Natural killer cell (primary cell): ENCODE measurements at regions not wholly inside any gene's neighbourhood (a gene's known extent, or its start where the extent isn't known, plus 50 kb on each side); places are given as distances from the start of the nearest gene placed in this dataset.
"Not testable (repeated sequence)": the region's sequence is repeated elsewhere in the genome, so short reads cannot be mapped to it uniquely, and the experiment has no call there.

Experiments
- ATAC-seq, 3 donors: fragments of 150-1000 bp in 2 of 3; fragments of 200-7000 bp in 1 of 3; cut with Tn5 transposase; 1 replicate in 1 of 3; 2 replicates in 2 of 3; pipeline ENCODE4 v1.10.0; 2021; ENCODE audit warnings: mild to moderate bottlenecking in 2 of 3, moderate library complexity in 2 of 3
- DNase-seq, 2 donors: peaks; one replicate each; pipeline versions ENCODE4 v3.0.0 to v3.0.0-alpha.2; 2013 to 2021; ENCODE audit warnings: mixed read lengths in 1 of 2
- H3K27ac ChIP-seq: one replicate; pipeline ENCODE4 v1.5.1; 2013; ENCODE audit warnings: mild to moderate bottlenecking, low read length
- H3K27me3 ChIP-seq: one replicate; pipeline ENCODE4 v1.6.1; 2013; ENCODE audit warnings: low read length; ENCODE audit not compliant: control insufficient read depth, insufficient read depth
- H3K36me3 ChIP-seq: one replicate; pipeline ENCODE4 v1.6.1; 2013; ENCODE audit warnings: low read length; ENCODE audit not compliant: control insufficient read depth, insufficient read depth
- H3K4me1 ChIP-seq: one replicate; pipeline ENCODE4 v1.6.1; 2013; ENCODE audit warnings: low read length; ENCODE audit not compliant: control insufficient read depth, insufficient read depth
- H3K4me3 ChIP-seq: one replicate; pipeline ENCODE4 v1.5.1; 2013; ENCODE audit warnings: low read length
- H3K9me3 ChIP-seq: one replicate; pipeline ENCODE4 v1.6.1; 2013; ENCODE audit warnings: low read length; ENCODE audit not compliant: control insufficient read depth, insufficient read depth
- H3K27ac Mint-ChIP-seq, 2 donors: one replicate each; pipeline ENCODE4 v1.8.0; 2022; ENCODE audit warnings: mild to moderate bottlenecking in 2 of 2, mixed read lengths in 2 of 2, moderate library complexity in 1 of 2
- H3K27me3 Mint-ChIP-seq, 2 donors: one replicate each; pipeline ENCODE4 v1.8.0; 2022; ENCODE audit warnings: low read depth in 2 of 2, mixed read lengths in 2 of 2
- H3K36me3 Mint-ChIP-seq: one replicate; pipeline ENCODE4 v1.8.0; 2022; ENCODE audit warnings: mixed read lengths
- H3K4me1 Mint-ChIP-seq, 2 donors: one replicate each; pipeline ENCODE4 v1.8.0; 2022; ENCODE audit warnings: mixed read lengths in 2 of 2
- H3K4me3 Mint-ChIP-seq: one replicate; pipeline ENCODE4 v1.8.0; 2022; ENCODE audit warnings: mild to moderate bottlenecking, moderate library complexity, mixed read lengths
- H3K9me3 Mint-ChIP-seq, 2 donors: one replicate each; pipeline ENCODE4 v1.8.0; 2022; ENCODE audit warnings: mixed read lengths in 2 of 2
- WGBS: methylation state at CpG from one replicate; pipeline ENCODE4 v1.1.7; 2013; ENCODE audit warnings: missing lambda C conversion rate; ENCODE audit not compliant: insufficient coverage; 5-methylcytosine and 5-hydroxymethylcytosine counted together
- intact Hi-C: fragments of 100-400 bp; cut with micrococcal nuclease; formaldehyde crosslinking; loops from one replicate; pipeline ENCODE4 v1.14.2; 2022
- TF ChIP-seq, protein P1 (sequence below): fragments of 200-600 bp; IDR thresholded peaks from one replicate; pipeline ENCODE4 v1.8.0; 2022; ENCODE audit warnings: antibody characterized with exemption

GRCh38 chr1:148379697-148380096 is 103.4 kb downstream of the PPIAL4G start:
- no peaks in the 10 kb centered on the region for H3K27me3 ChIP-seq
- no peaks in the 10 kb centered on the region for H3K9me3 ChIP-seq
- intact Hi-C loops = loop anchor here (10.0 kb wide), 1 partner anchor 55 kb away; no protein-coding TSS in a partner anchor
- DNase-seq = no peak
- no peak for ATAC-seq
- no peak overlapping the region for H3K4me3 ChIP-seq
- H3K27me3 Mint-ChIP-seq = no peaks in the 10 kb centered on the region
- peak overlapping the region; percentile 13 for H3K4me3 Mint-ChIP-seq
- H3K4me1 Mint-ChIP-seq = peaks cover 0 to 9% of the 10 kb centered on the region in 2 donors
- no peak overlapping the region for H3K27ac Mint-ChIP-seq
- no peaks in the 10 kb centered on the region for H3K4me1 ChIP-seq
- TF ChIP-seq, protein P1, sequence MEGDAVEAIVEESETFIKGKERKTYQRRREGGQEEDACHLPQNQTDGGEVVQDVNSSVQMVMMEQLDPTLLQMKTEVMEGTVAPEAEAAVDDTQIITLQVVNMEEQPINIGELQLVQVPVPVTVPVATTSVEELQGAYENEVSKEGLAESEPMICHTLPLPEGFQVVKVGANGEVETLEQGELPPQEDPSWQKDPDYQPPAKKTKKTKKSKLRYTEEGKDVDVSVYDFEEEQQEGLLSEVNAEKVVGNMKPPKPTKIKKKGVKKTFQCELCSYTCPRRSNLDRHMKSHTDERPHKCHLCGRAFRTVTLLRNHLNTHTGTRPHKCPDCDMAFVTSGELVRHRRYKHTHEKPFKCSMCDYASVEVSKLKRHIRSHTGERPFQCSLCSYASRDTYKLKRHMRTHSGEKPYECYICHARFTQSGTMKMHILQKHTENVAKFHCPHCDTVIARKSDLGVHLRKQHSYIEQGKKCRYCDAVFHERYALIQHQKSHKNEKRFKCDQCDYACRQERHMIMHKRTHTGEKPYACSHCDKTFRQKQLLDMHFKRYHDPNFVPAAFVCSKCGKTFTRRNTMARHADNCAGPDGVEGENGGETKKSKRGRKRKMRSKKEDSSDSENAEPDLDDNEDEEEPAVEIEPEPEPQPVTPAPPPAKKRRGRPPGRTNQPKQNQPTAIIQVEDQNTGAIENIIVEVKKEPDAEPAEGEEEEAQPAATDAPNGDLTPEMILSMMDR = no peak
- 70% methylated on average over 15 of the region's 16 CpGs for WGBS
- H3K27ac ChIP-seq = no peak overlapping the region
- no peaks in the 10 kb centered on the region for H3K36me3 ChIP-seq
- no peaks in the 10 kb centered on the region for H3K9me3 Mint-ChIP-seq
- no peaks in the 10 kb centered on the region for H3K36me3 Mint-ChIP-seq

- intact Hi-C loops = no loop called here
- 74% methylated on average over 22 of the region's 22 CpGs for WGBS
- H3K27ac Mint-ChIP-seq = no peak overlapping the region
These were observed 104.0 kb downstream of the PPIAL4G start for GRCh38 chr1:148379170-148379500.

DNA sequence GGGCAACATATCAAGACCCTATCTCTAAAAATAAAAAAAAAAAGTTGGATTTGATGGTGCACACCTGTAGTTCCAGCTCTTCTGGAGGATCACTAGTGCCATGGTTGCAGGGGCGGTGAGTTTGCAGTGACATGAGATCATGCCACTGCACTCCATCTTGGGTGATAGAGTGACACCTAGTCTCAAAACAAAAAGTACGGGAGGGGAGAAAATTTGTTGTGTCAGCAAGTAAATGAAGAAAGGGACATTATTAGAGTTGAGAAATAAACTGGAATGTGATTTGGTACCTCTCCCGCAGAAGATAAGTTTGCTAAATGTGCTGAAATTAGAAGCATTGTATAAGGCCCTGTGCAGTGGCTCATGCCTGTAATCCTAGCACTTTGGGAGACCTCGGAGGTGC is 105.1 kb downstream of the PPIAL4G start:
- H3K9me3 ChIP-seq, H3K27me3 Mint-ChIP-seq, intact Hi-C loops, H3K27ac ChIP-seq, H3K4me1 Mint-ChIP-seq, DNase-seq, H3K27me3 ChIP-seq, H3K4me3 ChIP-seq, H3K36me3 Mint-ChIP-seq, ATAC-seq, H3K4me3 Mint-ChIP-seq, H3K27ac Mint-ChIP-seq, H3K36me3 ChIP-seq, H3K9me3 Mint-ChIP-seq: not testable (repeated sequence)
- H3K4me1 ChIP-seq = peaks cover 15% of the 10 kb centered on the region
- WGBS = 98% methylated on average over 3 of the region's 4 CpGs

More at GRCh38 chr1:148379170-148379500, 104.0 kb downstream of the PPIAL4G start:
- H3K27me3 ChIP-seq = no peaks in the 10 kb centered on the region
- DNase-seq (peak in 1 of 2 donors; percentile 3), ATAC-seq (no peak)
- H3K4me1 Mint-ChIP-seq = peaks cover 0 to 5% of the 10 kb centered on the region in 2 donors
- H3K4me3 ChIP-seq = no peak overlapping the region
- H3K4me3 Mint-ChIP-seq = peak overlapping the region; percentile 13
- H3K36me3 Mint-ChIP-seq = no peaks in the 10 kb centered on the region
- H3K4me1 ChIP-seq = peaks cover 3% of the 10 kb centered on the region
- no peaks in the 10 kb centered on the region for H3K9me3 Mint-ChIP-seq
- H3K27ac ChIP-seq = no peak overlapping the region
- TF ChIP-seq, protein P1 = no peak
- no peaks in the 10 kb centered on the region for H3K27me3 Mint-ChIP-seq
- H3K9me3 ChIP-seq = no peaks in the 10 kb centered on the region
- H3K36me3 ChIP-seq = no peaks in the 10 kb centered on the region

GRCh38 chr1:148377045-148377444 is 106.1 kb downstream of the PPIAL4G start:
- H3K27me3 Mint-ChIP-seq, H3K9me3 Mint-ChIP-seq, H3K36me3 Mint-ChIP-seq, intact Hi-C loops, H3K9me3 ChIP-seq, H3K4me3 ChIP-seq, ATAC-seq, H3K27ac ChIP-seq, H3K4me3 Mint-ChIP-seq, H3K27me3 ChIP-seq, DNase-seq, H3K27ac Mint-ChIP-seq, H3K36me3 ChIP-seq: not testable (repeated sequence)
- H3K4me1 ChIP-seq = peaks cover 24% of the 10 kb centered on the region
- peaks cover 14 to 15% of the 10 kb centered on the region in 2 donors for H3K4me1 Mint-ChIP-seq
- WGBS = 89% methylated on average over 2 of the region's 2 CpGs
